RWPE2 (cell line): ENCODE measurements at regions not wholly inside any gene's neighbourhood (a gene's known extent, or its start where the extent isn't known, plus 50 kb on each side); places are given as distances from the start of the nearest gene placed in this dataset.

Source experiments
- ATAC-seq: fragments of 200-7000 bp; cut with Tn5 transposase; 3 replicates; pipeline ENCODE4 v1.9.1; 2021; ENCODE audit warnings: low read depth
- DNase-seq: peaks from one replicate; pipeline ENCODE4 v3.0.0-alpha.2; 2020; ENCODE audit warnings: low spot score
- H3K27ac ChIP-seq: fragments of 450-650 bp; 2 replicates; pipeline ENCODE4 v1.5.1; 2017; ENCODE audit warnings: mild to moderate bottlenecking; ENCODE audit not compliant: poor library complexity, severe bottlenecking
- H3K27me3 ChIP-seq: fragments of 250-450 bp; sonication (Bioruptor Pico); 2 replicates; pipeline ENCODE4 v1.5.1; 2021; ENCODE audit warnings: mild to moderate bottlenecking, moderate library complexity; ENCODE audit not compliant: insufficient read depth, poor library complexity, severe bottlenecking
- H3K36me3 ChIP-seq: fragments of 250-450 bp; sonication (Bioruptor Pico); 2 replicates; pipeline ENCODE4 v1.5.1; 2020; ENCODE audit warnings: low read depth, mild to moderate bottlenecking, moderate library complexity
- H3K4me1 ChIP-seq: fragments of 250-450 bp; sonication (Bioruptor Pico); 2 replicates; pipeline ENCODE4 v1.5.1; 2021; ENCODE audit warnings: mild to moderate bottlenecking, moderate library complexity; ENCODE audit not compliant: insufficient read depth, poor library complexity, severe bottlenecking
- H3K4me3 ChIP-seq: fragments of 250-450 bp; sonication (Bioruptor Pico); 2 replicates; pipeline ENCODE4 v1.5.1; 2021; ENCODE audit warnings: mild to moderate bottlenecking, moderate library complexity; ENCODE audit not compliant: severe bottlenecking
- H3K9me3 ChIP-seq: fragments of 250-450 bp; sonication (Bioruptor Pico); 2 replicates; pipeline ENCODE4 v1.5.1; 2021; ENCODE audit warnings: mild to moderate bottlenecking, moderate library complexity; ENCODE audit not compliant: severe bottlenecking
- CTCF ChIP-seq: fragments of 450-650 bp; IDR thresholded peaks from one replicate; pipeline ENCODE4 v1.5.1; 2017; ENCODE audit warnings: mild to moderate bottlenecking, moderate library complexity; ENCODE audit not compliant: poor library complexity, severe bottlenecking

- no peak for ATAC-seq
- Histone ChIP-seq H3K27ac (no peak overlapping the region), H3K4me1 (no peaks in the 10 kb centered on the region), H3K9me3 (no peaks in the 10 kb centered on the region), H3K36me3 (no peaks in the 10 kb centered on the region), H3K4me3 (no peak overlapping the region), H3K27me3 (no peaks in the 10 kb centered on the region)
- DNase-seq = no peak
- TF ChIP-seq CTCF = no peak
Measured at GRCh38 chr10:61356354-61356753, 96.8 kb downstream of the TMEM26 start.

- no peak for TF ChIP-seq CTCF
- Histone ChIP-seq H3K9me3 (no peaks in the 10 kb centered on the region), H3K36me3 (no peaks in the 10 kb centered on the region), H3K27me3 (no peaks in the 10 kb centered on the region), H3K27ac (no peak overlapping the region), H3K4me1 (no peaks in the 10 kb centered on the region), H3K4me3 (no peak overlapping the region)
- no peak for ATAC-seq
- no peak for DNase-seq
Measured at GRCh38 chr10:61355211-61355610, 98.0 kb downstream of the TMEM26 start.

- H3K27me3 ChIP-seq = no peaks in the 10 kb centered on the region
- TF ChIP-seq CTCF = no peak
Measured at GRCh38 chr10:61354401-61354975, 98.7 kb downstream of the TMEM26 start.

GRCh38 chr10:61350794-61351193 lies 102.4 kb downstream of the TMEM26 start:
- no peak for DNase-seq
- no peak for TF ChIP-seq CTCF
- Histone ChIP-seq H3K36me3 (no peaks in the 10 kb centered on the region), H3K9me3 (no peaks in the 10 kb centered on the region), H3K4me3 (no peak overlapping the region), H3K27ac (no peak overlapping the region), H3K27me3 (no peaks in the 10 kb centered on the region), H3K4me1 (no peaks in the 10 kb centered on the region)
- no peak for ATAC-seq

More at GRCh38 chr10:61354401-61354975, 98.7 kb downstream of the TMEM26 start:
- Histone ChIP-seq H3K36me3 (no peaks in the 10 kb centered on the region), H3K9me3 (no peaks in the 10 kb centered on the region), H3K27ac (no peak overlapping the region), H3K4me1 (no peaks in the 10 kb centered on the region), H3K4me3 (no peak overlapping the region)
- DNase-seq (no peak), ATAC-seq (no peak)

- H3K27me3 ChIP-seq = no peaks in the 10 kb centered on the region
- ATAC-seq (no peak), DNase-seq (no peak)
- H3K27ac ChIP-seq = no peak overlapping the region
- no peaks in the 10 kb centered on the region for H3K4me1 ChIP-seq
- TF ChIP-seq CTCF = no peak
- H3K36me3 ChIP-seq = no peaks in the 10 kb centered on the region
- H3K4me3 ChIP-seq = no peak overlapping the region
- no peaks in the 10 kb centered on the region for H3K9me3 ChIP-seq
Measured at GRCh38 chr10:61350068-61350467, 103.1 kb downstream of the TMEM26 start.
